Kidney (tissue), 13 donors: ENCODE measurements at regions not wholly inside any gene's neighbourhood (a gene's known extent, or its start where the extent isn't known, plus 50 kb on each side); places are given as distances from the start of the nearest gene placed in this dataset.
A peak's percentile ranks its signal among the peaks of the same experiment; 100 is the strongest.

Source experiments
- DNase-seq, 5 donors: peaks; one replicate each; pipeline ENCODE4 v3.0.0-alpha.2; 2013 to 2020
- FAIRE-seq: peaks from 2 replicates; lab custom pipeline; 2012; peaks lifted over from hg19 to GRCh38; lab: Jason Lieb, UNC
- H3K27ac ChIP-seq, 2 donors: one replicate each; pipeline ENCODE4 v1.7.0; 2013; ENCODE audit warnings: low read depth in 2 of 2, low read length in 2 of 2, inconsistent platforms in 1 of 2
- H3K27me3 ChIP-seq: one replicate; pipeline ENCODE4 v1.7.1; 2013; ENCODE audit warnings: low read length, inconsistent platforms; ENCODE audit not compliant: control insufficient read depth, insufficient read depth
- H3K36me3 ChIP-seq, 3 donors: one replicate each; pipeline versions ENCODE4 v1.7.0 to v1.7.1; 2013; ENCODE audit warnings: low read length in 3 of 3, control low read depth in 1 of 3, inconsistent platforms in 1 of 3; ENCODE audit not compliant: insufficient read depth in 3 of 3, control insufficient read depth in 2 of 3
- H3K4me1 ChIP-seq, 3 donors: one replicate each; pipeline versions ENCODE4 v1.7.0 to v1.7.1; 2013; ENCODE audit warnings: low read length in 3 of 3, inconsistent platforms in 1 of 3, low read depth in 1 of 3; ENCODE audit not compliant: control insufficient read depth in 2 of 3, insufficient read depth in 2 of 3
- H3K4me3 ChIP-seq, 3 donors: one replicate each; pipeline versions ENCODE4 v1.7.0 to v1.8.1; 2013; ENCODE audit warnings: low read length in 3 of 3, control low read depth in 1 of 3, inconsistent platforms in 1 of 3
- H3K9ac ChIP-seq, 3 donors: one replicate each; pipeline versions ENCODE4 v1.7.0 to v1.7.1; 2013; ENCODE audit warnings: low read length in 3 of 3, control low read depth in 1 of 3, inconsistent platforms in 1 of 3
- H3K9me3 ChIP-seq, 3 donors: one replicate each; pipeline versions ENCODE4 v1.7.0 to v1.7.1; 2013; ENCODE audit warnings: low read length in 3 of 3, control low read depth in 1 of 3, inconsistent platforms in 1 of 3; ENCODE audit not compliant: control insufficient read depth in 2 of 3, insufficient read depth in 1 of 3
- CTCF ChIP-seq: IDR thresholded peaks from 3 replicates; pipeline ENCODE4 v1.5.1; 2012; ENCODE audit warnings: mild to moderate bottlenecking, moderate library complexity, borderline replicate concordance; ENCODE audit not compliant: insufficient read depth; ENCODE audit errors: extremely low read depth
- intact Hi-C: fragments of 100-400 bp; cut with DNase I; formaldehyde crosslinking; loops from one replicate; pipeline ENCODE4 v1.11.1; 2022
- donor health status: control.
- donor health status: control.
- donor health status: control.
- donor health status: control.
- donor health status: control.
- donor health status: DM: yes; HTN: yes; CAD: no.
- donor health status: Normal renal cell carcinoma (clear cell type).

GRCh38 chr3:87125116-87125515 lies 102.0 kb upstream of the CHMP2B start:
- no peak for TF ChIP-seq CTCF
- no peaks in the 10 kb centered on the region for H3K9me3 ChIP-seq

GRCh38 chr3:87122766-87123165 lies 104.3 kb upstream of the CHMP2B start:
- H3K36me3 ChIP-seq = no peaks in the 10 kb centered on the region
- DNase-seq = no peak
- no peaks in the 10 kb centered on the region for H3K27me3 ChIP-seq
- H3K9ac ChIP-seq = no peak overlapping the region
- FAIRE-seq = no peak
- no peak for TF ChIP-seq CTCF
- no peaks in the 10 kb centered on the region for H3K9me3 ChIP-seq
- H3K4me1 ChIP-seq = no peaks in the 10 kb centered on the region
- no peak overlapping the region for H3K4me3 ChIP-seq
- no peak overlapping the region for H3K27ac ChIP-seq
- intact Hi-C loops = no loop called here

More at GRCh38 chr3:87125116-87125515, 102.0 kb upstream of the CHMP2B start:
- H3K4me3 ChIP-seq = no peak overlapping the region
- H3K4me1 ChIP-seq = no peaks in the 10 kb centered on the region
- H3K27ac ChIP-seq = no peak overlapping the region
- H3K36me3 ChIP-seq = no peaks in the 10 kb centered on the region
- DNase-seq = no peak
- H3K9ac ChIP-seq = no peak overlapping the region
- no peaks in the 10 kb centered on the region for H3K27me3 ChIP-seq
- FAIRE-seq = no peak
- intact Hi-C loops = no loop called here

GRCh38 chr3:87121856-87122255 lies 105.3 kb upstream of the CHMP2B start:
- Histone ChIP-seq H3K27me3 (no peaks in the 10 kb centered on the region), H3K4me1 (no peaks in the 10 kb centered on the region), H3K9ac (no peak overlapping the region), H3K27ac (no peak overlapping the region), H3K36me3 (no peaks in the 10 kb centered on the region), H3K4me3 (no peak overlapping the region), H3K9me3 (no peaks in the 10 kb centered on the region)
- no peak for DNase-seq
- intact Hi-C loops = no loop called here
- FAIRE-seq = no peak
- TF ChIP-seq CTCF = no peak

- H3K27ac ChIP-seq = no peak overlapping the region
- FAIRE-seq (no peak), DNase-seq (peak in 1 of 5 donors; percentile 34)
- no peaks in the 10 kb centered on the region for H3K4me1 ChIP-seq
- no peak overlapping the region for H3K9ac ChIP-seq
- H3K4me3 ChIP-seq = no peak overlapping the region
- no peaks in the 10 kb centered on the region for H3K27me3 ChIP-seq
- intact Hi-C loops = no loop called here
- no peaks in the 10 kb centered on the region for H3K9me3 ChIP-seq
- H3K36me3 ChIP-seq = no peaks in the 10 kb centered on the region
- no peak for TF ChIP-seq CTCF
These were observed 106.2 kb upstream of the CHMP2B start for GRCh38 chr3:87120881-87121280.
